CD4-positive, alpha-beta T cell treated with Interleukin-1 beta for 1 hour (primary cell): ENCODE measurements at regions not wholly inside any gene's neighbourhood (a gene's known extent, or its start where the extent isn't known, plus 50 kb on each side); places are given as distances from the start of the nearest gene placed in this dataset.

ENCODE experiments used
- DNase-seq, 2 donors: peaks; one replicate each; pipeline ENCODE4 v3.0.0-alpha.2; 2020 to 2022

DNA sequence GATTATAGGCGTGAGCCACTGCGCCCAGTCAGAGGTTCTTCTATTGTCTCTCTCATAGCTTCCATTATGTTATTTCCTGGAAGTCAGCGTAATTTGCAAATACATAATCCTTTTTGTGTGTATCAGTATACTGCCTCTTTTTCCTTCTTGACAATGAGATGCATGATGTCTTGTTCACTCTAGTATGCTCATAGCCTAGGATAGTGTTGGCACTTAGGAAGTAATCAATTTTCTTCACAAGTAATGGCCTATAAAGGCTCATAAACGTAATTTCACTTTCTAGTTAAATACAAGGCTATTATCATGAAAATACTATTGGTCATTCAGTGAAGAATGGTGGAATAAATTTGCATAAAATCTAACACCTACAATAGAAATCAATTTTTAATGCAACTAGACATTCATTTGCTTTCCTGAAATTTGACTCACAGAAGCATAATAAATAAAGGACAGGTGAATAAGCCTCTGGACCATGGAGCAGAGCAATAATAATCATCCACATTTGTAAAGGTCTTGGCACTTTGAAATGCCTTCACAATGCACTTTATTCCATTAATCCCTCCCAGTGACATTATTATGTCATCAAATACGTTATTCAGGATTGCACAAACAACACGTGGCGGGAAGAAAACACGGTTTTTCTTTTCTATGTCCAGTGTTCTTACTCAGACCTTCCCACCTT, 366.9 kb upstream of the BTBD3 start:
- DNase-seq: no peak

DNA sequence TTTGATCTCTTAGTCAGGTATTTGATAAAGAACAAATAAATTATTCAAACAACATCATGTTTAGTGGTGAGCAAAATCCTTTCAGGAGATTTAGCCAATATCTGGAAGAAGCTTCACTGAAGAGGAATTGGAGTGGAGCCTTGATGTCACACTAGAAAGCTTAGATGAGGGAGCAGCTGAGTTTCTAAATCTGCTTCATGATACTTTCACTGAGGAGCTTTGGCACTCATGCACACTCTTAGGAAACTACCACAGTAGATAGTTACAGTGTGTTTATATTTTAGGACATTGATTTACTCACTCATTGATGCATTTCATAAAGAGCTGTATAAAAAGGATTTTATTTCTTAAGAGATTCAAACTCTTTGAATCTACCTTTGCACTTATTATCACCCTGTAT, 366.2 kb upstream of the BTBD3 start:
- DNase-seq: no peak

DNA sequence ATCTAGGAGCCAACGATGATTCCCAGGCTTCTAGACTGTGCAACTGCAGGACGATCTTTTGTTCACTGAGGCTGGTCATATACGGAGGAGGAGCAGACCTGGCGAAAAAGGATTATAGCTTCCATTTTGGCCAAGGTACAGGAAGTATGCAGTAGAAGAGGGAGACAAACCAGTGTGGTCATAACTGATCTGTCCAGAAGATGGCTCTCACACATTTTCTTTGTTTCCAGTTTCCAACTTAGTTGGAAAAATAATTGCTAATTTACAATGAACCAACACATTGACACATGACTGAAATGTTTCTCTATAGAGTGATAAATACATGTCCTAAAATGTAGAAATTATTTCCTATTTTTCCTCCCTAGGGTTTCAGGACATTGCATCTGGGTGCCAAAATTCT, 364.1 kb upstream of the BTBD3 start:
- DNase-seq: no peak

DNA sequence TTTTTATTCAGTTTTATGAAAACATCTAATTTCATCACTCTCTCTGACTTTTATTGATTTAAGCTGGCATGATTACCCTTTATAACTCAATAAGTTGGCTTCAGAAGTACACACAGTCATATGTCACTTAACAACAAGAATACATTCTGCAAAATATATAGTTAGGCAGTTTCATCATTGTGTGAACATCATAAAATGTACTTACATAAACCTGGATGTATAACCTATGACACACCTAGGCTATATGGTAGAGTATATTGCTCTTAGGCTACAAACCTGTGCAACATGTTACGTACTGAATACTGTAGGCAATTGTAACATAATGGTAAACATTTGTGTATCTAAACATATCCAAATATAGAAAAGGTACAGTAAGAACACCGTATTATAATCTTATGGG, 362.2 kb upstream of the BTBD3 start:
- DNase-seq: no peak

DNA sequence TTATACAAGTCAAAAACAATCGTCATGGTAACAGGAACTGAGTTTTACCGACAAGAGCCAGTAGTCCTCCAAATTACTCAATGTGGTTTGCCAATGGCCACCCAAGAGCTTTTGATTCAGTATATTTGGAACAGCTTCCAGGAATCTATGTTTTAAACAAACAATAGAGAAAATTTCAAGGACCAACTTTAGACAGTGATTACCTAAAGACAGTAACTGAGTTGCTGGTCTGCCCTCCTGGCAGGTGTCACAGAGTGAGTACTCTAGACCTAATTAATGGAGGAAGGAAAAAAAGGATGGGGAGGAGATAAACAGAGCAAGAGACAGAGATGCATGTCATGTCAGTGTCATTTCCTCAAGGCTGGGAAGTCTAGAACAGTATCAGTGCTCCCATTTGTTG, 361.3 kb upstream of the BTBD3 start:
- no peak for DNase-seq

DNA sequence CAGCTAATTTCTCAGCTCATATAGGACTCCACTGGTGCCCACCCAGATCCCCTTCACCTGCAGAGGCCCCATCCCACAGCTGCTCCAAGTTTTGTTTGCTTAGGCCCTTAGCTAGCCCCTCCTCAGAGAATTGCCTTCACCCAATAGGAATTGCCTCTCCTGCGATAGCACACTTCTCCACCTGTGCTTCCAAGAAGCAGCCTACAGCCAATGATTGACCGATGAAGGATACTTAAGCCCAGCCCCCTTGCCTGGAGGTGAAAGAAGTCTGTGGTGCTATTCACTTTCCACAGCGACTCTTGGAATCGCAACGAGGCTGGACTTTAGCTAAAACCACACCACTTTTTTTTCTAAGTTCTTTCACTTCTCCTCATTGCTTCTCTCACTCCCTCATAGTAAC, 353.2 kb upstream of the BTBD3 start:
- no peak for DNase-seq

DNA sequence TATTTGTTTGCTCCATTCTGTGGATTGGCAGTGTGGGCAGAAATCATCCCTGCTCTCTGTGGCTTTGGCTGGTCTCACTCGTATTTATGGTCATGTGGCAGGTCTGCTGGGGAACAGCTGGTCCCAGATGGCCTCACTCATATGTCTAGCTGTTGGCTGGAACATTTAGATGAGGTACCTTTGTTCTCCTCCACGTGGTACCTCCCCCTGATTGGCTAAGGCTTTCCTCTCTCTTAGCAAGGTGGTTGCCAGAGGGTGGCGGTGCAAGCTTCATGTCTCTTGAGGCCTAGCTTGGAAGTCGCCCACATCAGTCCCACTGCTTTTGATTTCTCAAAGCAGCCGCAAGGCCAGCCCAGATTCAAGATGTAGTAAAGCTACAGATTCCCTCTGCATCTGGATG, 348.5 kb upstream of the BTBD3 start:
- no peak for DNase-seq

DNA sequence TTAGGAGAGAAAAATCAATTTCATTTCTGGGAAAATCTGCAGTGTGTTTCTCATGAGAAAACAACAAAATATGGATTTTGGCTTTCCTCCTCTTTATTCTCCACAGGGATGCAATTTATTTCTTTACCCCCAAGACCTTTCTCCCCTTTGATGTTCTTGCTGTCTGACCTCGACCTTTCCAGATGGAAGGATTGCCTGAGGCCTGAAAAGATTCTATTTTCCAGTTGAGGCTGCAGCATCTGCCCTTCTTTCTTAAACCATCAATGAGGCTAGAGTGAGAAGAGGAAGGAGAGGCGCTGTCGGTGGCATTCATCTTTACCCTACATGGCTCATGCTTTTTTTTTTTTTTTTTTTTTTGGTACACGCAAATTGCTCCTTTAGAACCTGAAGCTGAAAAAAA, 344.2 kb upstream of the BTBD3 start:
- no peak for DNase-seq

DNA sequence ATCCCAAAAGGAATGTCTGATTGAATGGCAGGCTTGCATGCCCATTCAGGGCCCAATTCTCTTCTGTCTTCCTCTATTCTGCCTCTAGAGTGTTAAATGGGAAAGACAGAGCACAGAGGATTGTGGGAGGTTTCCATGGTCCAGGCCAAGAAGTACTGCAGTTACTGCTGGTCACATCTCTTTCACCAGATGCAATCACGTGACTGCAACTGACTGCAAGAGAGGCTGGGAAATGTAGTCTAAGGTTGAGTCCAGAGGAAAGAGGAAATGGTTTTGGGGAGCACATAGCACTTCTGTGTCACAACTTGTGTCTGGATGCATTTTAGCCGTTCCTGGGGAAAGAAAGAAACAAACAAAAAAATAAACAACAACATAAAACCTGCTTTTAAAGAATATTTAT, 336.4 kb upstream of the BTBD3 start:
- peak in 1 of 2 donors; percentile 1 for DNase-seq

DNA sequence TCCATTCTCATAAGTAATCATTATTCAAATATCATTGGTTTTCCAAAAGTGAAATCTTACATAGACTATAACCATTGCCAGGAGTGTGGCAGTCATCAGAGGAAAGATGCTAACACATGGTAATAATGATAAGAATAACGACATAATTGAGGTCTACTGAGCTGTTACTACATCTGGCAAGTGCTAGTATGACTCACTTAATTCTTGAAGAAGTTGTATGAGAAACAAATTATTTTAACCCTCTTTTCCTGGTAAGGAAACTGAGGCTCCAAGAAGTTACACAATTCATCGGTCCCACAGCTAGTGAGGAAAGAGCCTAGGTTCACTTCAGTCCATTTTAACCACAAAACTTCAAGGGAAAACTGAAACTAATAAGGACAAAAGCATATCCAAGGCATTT, 335.6 kb upstream of the BTBD3 start:
- DNase-seq: no peak

DNA sequence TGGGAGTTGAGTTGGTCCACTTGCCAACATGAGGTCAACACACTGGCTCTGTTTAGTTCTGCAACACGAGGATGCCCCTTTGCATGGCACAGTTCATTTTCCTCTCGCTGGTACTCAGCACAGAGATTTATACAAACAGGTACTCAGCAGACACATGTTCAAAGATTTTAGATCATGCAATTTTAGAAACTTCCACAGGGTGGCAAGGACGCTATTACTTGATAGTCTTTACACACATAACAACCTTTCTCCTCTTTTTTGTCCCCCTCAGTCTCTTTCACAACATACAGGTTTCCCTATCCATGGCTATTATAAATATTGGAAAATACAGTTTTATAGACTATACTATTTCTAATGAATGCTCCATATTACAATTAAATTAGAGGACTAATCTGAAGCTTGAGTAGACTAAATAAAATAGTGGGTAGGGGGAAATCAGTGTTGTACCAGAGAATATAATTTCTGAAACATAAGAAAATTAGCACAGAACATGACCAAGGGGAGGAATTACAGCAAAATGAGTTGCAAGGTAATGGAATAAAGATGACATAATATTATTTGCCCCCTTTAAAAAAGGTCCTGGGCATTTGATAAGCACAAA, 331.8 kb upstream of the BTBD3 start:
- DNase-seq: no peak

DNA sequence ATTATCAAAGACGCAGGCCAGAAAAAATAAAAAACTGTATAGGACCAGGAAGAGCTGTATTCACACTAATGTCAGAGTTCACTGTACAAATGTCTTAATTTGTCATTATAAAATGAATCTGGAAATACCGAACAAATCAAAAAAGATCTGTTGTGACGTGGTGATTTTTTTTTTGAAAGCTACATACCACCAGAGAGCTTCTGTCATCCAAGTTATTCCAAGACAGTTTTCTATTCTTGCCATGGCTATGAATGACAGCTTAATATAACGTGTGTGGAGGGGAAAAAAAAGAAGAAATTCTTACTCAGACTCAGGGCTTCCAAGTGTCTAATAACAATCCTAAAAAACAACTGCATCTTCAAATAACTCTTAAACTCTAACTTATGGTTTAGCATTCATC, 328.8 kb upstream of the BTBD3 start:
- DNase-seq: no peak

DNA sequence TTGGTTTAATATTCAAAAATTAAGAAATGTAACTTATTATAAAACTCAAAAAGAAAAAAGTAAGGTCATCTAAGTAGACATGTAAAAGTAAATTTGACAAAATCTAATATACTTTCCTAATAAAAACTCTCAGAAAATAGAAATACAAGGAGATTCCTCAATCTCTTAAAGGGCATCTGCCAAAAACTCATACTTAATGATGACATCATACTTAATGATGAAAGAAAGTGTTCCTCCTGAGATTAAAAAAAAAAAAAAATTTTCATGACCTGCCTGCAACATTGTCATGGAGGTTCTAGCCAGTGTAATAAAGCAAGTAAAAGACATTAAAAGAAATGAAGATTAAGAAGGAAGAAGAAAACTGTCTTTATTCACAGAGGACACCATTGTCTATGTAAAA, 325.7 kb upstream of the BTBD3 start:
- no peak for DNase-seq

DNA sequence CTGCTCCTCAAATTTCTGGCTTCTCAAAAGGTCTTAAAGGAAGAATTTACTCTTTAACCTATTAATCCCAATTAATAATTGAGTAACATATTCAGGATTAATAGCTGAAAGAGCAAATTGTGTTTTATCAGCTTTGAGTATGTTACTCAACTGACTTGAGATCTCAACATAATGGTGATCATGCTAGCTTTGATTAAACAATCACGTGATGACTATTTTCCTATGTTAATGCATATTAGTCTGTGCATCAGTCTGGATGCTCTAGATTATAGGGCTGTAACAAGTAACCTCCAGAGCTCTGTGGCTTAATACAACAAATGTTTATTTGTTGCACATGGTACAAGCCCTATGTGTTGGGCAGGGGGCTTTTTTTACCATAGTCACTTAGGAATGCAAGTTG, 313.4 kb upstream of the BTBD3 start:
- DNase-seq: no peak

DNA sequence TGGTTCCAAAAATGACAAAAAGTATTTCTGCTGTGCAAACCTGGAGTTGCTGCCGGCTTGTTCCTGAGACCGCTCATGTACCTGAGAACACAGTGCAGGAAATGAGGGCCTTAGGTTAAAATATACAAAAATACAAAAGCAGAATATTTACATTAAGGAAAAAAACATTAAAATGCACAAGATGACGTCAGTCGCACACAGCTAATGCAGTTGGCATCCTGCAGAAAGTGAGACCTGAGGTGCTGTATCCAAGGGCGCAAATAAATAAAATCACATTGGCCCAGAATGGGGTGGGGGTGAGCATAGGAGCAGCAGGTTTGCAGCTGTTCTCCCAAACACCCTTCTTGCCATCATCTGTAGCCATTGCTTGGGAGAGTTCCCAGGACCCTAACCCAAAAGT, 310.6 kb upstream of the BTBD3 start:
- no peak for DNase-seq

DNA sequence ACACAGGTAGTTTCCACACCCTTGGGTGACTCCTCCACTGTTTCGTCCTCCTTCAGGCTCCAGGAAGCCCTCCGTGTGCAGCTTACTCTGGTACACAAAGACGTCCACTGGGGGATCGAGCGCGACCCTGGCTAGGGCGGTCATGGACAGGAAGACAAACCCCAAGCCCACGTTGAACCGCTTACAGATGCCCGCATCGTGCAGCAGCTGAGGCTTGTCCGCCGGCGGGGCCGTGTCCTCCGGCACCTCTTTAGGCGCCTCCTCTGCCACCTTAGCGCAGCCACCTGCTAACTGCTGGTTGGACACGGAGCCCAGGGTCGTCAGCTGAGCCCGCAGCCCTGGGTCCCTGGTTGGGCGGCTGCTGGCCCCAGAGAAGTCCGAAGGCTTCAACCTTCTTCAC, 309.0 kb upstream of the BTBD3 start:
- DNase-seq: no peak

DNA sequence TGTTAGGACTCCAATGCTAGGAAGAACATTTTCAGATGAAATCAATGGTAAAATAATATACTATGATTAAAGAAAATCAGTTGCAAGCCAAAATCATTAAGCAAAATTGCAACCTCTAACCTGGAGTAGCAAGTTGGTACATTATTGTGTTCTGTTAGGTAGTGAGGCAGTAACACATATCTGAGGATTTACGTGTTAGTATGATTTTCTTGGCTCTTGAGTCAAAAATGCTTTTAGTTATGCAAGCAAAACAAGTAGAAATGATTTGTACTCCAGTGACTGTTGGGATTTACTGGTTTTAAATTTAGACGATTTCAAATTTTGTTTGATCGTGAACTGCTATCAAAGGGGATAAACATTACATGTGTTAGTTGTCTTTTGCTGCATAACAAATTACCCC, 293.0 kb upstream of the BTBD3 start:
- no peak for DNase-seq

DNA sequence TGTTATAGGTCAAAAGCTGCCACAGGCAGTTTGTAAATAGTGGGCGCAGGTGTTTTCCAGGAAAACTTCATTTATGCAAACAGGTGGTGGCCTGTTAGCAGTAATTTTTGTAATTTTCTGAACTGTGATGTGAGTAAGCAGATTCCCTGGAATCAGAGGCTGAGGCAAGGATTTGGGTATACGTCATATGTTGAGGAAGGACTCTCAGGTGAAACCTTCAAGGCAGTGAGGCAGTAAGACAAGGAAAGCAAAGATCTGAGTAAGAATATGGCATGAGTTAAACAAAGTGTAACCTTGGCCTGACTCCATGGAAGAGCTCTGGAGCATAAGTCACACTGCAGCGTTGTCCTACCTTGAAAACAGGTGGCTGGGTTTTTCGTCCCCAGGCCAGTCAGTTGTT, 291.1 kb upstream of the BTBD3 start:
- DNase-seq: no peak

DNA sequence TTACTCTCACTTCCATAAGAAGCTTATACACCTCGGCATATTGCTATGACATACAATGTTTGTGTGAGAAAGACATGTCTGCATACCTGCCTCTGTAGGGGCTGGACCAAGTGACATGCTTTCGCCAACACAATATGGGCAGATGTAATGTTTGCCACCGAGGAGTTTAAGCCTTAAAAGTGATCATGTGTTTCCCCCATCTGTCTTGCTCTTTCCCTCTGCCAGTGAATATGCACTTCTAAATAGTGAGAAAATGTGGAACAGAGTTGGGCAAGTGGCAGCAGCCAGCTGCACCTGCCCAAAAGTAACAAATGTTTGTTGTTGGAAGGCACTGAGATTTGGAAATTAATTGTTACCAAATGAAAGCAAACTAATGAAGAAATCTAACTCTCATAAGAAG, 274.8 kb upstream of the BTBD3 start:
- DNase-seq: no peak

DNA sequence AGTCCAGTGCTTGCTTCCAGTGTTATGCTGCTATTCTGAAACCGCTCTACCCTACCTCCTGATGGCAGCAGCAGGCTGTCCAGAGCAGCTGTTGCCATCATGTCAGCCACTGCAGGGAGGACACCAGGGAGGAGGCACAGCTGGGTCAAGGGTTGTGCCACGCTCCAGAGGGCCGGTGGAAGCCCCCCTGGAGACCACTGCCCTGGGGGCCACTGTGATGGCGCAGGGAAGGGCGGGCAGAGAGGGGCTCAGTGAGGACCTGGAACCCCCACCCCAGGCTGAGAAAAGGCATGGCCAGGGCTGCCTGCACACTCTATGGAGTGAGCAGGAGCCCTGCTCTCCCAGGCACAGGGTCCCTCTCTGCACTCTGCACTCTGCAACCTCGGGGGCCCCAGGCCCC, 271.3 kb upstream of the BTBD3 start:
- no peak for DNase-seq

DNA sequence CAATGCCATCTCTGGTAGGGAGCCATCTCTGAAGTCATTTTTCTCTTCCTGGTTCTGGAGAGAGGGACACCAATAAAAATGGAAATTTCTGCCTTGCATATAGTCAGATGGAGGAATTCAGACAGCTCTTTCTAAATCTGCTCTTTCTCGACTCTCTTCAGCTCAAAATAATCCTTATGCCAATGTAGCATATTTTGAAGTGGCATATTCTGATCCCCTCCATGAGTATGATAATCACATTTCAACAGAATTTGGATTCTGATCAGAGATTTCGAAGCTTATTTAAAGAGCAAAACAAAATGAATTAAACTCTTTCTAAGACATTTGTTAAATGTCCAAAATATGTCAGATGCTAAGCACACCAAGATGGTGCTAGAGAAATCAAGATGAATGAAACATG, 267.1 kb upstream of the BTBD3 start:
- DNase-seq: no peak

DNA sequence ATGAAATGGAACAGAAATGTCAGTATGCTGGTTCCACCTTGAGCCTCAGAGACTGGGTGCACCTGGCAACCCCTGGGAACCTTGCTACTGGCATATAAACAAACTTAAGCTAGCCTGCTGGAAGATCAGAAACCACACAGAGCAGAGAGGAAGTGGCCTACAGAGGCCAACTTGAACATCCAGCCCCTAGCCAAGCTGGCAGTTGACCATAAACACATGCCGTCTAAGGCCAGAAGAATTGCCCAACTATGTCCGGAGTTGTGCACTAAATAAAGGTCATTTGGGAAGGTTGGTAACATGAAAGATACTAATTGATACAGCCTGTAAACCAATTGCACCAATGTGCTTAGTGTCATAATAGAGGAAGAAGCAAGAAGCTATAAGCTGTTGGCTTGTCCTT, 266.6 kb upstream of the BTBD3 start:
- no peak for DNase-seq

DNA sequence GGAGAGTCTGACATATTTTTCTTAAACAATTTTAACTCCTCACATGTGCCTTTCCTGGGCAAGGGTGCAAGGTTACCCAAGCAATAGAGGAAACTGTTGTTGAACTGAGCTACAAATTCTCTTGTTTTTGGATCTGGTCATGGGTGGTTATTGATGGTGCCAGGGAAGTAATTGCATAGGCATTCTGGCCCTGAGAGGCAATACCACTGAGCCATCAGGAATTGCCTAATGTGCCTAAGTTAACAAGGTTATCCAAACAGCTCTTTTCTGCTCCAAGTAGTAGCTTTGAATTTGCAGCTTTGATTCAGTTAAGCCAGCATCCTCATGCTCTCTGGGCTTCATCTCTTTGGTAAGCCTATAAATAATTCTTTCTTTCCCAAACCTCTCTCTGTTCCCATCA, 266.0 kb upstream of the BTBD3 start:
- no peak for DNase-seq

DNA sequence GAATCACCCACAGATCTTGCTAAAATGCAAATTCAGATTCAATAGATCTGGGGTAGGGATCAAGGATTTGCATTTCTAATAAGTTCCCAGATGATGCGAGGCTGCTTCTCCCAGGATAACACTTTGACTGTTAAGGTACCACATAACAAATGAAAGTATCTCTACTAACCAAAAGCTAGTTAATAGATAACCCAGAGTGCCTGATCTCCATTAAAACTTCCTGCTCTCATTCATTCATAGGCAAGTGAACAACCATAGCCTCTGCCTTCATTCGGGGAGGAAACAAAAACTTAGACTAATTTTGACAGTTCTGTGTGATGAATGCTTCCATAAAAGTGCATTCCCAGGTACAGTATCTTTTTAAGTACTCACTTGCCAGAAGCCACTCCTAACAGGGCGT, 265.6 kb upstream of the BTBD3 start:
- no peak for DNase-seq

DNA sequence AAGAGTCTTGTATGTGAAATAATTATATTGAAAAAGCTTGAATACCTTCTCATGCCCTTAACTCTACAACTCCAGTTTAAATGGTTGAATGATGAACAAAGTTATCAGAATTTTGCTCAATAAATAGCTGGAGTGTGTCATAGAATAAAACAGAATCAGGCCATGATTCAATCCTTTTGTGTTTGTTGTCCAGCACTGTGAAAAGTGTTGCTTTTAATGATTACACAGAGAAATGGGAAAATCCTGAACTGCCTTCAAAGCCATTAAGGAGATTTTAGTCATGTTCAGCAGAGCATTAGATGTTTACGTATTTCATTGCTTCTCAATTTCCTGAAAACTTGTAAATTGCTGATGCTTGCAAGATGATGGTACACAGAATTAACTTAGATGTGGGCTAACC, 262.9 kb upstream of the BTBD3 start:
- DNase-seq: no peak

DNA sequence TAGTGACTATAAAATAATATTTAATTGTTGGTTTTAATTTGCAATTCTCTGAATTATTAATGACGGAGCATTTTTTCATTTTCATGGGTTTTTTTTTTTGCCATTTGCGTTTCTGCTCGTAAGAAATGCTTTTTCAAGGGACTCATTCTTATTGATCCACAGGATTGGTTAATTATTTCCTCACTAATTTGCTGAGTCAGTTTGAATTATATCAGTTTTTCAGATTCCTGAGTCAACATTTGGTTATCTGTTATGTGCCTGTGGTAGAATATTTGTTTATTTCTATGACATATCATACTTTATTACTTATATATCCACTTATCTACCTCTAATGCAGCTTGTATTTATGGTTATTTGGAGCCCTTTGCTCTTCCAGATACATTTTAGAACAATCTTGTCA, 257.0 kb upstream of the BTBD3 start:
- no peak for DNase-seq
